GM12878 (cell line): ENCODE measurements at regions not wholly inside any gene's neighbourhood (a gene's known extent, or its start where the extent isn't known, plus 50 kb on each side); places are given as distances from the start of the nearest gene placed in this dataset.
A peak's percentile ranks its signal among the peaks of the same experiment; 100 is the strongest.

Experiments
- ATAC-seq: fragments of 200-7000 bp; cut with Tn5 transposase; 3 replicates; pipeline ENCODE4 v1.9.1; 2020; ENCODE audit warnings: mild to moderate bottlenecking, moderate library complexity
- BruUV-seq: library from RNA; stranded (reverse); fragments of 400-500 nt; replicated peaks from 2 replicates; lab custom pipeline; 2021; lab: Mats Ljungman, UMichigan
- CTCF ChIA-PET: fragments of 300-600 bp; sonication (Branson Sonifier 250); formaldehyde crosslinking; extraction: SDS; loops from one replicate; lab custom pipeline; 2021; ENCODE audit warnings: inconsistent platforms; lab: Yijun Ruan, JAX
- POLR2A ChIA-PET: fragments of 350-600 bp; formaldehyde crosslinking; extraction: SDS; loops from one replicate; lab custom pipeline; 2021; ENCODE audit warnings: inconsistent platforms; lab: Charles Lee
- RAD21 ChIA-PET: fragments of 300-600 bp; sonication (Branson Sonifier 250); formaldehyde crosslinking; loops from one replicate; lab custom pipeline; 2023; ENCODE audit warnings: antibody characterized with exemption; ENCODE audit not compliant: unreplicated experiment; lab: Charles Lee
- SMC1A ChIA-PET: fragments of 300-600 bp; sonication (Branson Sonifier 250); formaldehyde crosslinking; loops from one replicate; lab custom pipeline; 2023; ENCODE audit not compliant: unreplicated experiment, uncharacterized antibody; lab: Charles Lee
- DNase-seq: peaks from one replicate; pipeline ENCODE4 v3.0.0-alpha.2; 2011; ENCODE audit warnings: low read depth, low spot score
- FAIRE-seq: peaks from 3 replicates; lab custom pipeline; 2011; peaks lifted over from hg19 to GRCh38; lab: Jason Lieb, UNC
- H2AFZ ChIP-seq: 2 replicates; pipeline ENCODE4 v1.6.0; 2011; ENCODE audit warnings: low read depth, low read length, control low read depth; ENCODE audit not compliant: control insufficient read depth
- H3K27ac ChIP-seq: 2 replicates; pipeline ENCODE4 v1.5.1; 2011; ENCODE audit warnings: control low read depth; ENCODE audit not compliant: control insufficient read depth, insufficient read depth
- H3K27me3 ChIP-seq, 2 experiments: replicated peaks in 1 of 2; 2 replicates each; pipeline versions ENCODE4 v1.6.0 to v1.6.1; 2011; ENCODE audit warnings: low read length in 1 of 2; ENCODE audit not compliant: control insufficient read depth in 2 of 2, insufficient read depth in 2 of 2
- H3K36me3 ChIP-seq, 2 experiments: 2 replicates each; pipeline ENCODE4 v1.5.1; 2011; ENCODE audit warnings: low read length in 1 of 2; ENCODE audit not compliant: control insufficient read depth in 2 of 2, insufficient read depth in 2 of 2
- H3K4me1 ChIP-seq: 2 replicates; pipeline ENCODE4 v1.6.1; 2011; ENCODE audit warnings: mild to moderate bottlenecking, low read length, moderate library complexity, mixed read lengths; ENCODE audit not compliant: control insufficient read depth, insufficient read depth
- H3K4me2 ChIP-seq: 2 replicates; pipeline ENCODE4 v1.6.0; 2011; ENCODE audit warnings: control low read depth; ENCODE audit not compliant: control insufficient read depth, insufficient read depth
- H3K4me3 ChIP-seq: fragments of 200-600 bp; sonication (generic); 2 replicates; pipeline ENCODE4 v1.5.1; 2016
- H3K79me2 ChIP-seq: 2 replicates; pipeline ENCODE4 v1.6.0; 2011; ENCODE audit warnings: low read length; ENCODE audit not compliant: control insufficient read depth, insufficient read depth
- H3K9ac ChIP-seq: 2 replicates; pipeline ENCODE4 v1.8.0; 2011; ENCODE audit warnings: low read length, control low read depth, mixed read lengths; ENCODE audit not compliant: control insufficient read depth, insufficient read depth
- H3K9me3 ChIP-seq: replicated peaks from 3 replicates; pipeline ENCODE4 v1.5.1; 2011; ENCODE audit warnings: mild to moderate bottlenecking, low read length; ENCODE audit not compliant: control insufficient read depth, insufficient read depth
- H4K20me1 ChIP-seq: 2 replicates; pipeline ENCODE4 v1.6.0; 2011; ENCODE audit not compliant: control insufficient read depth, insufficient read depth
- BCL11A ChIP-seq: IDR thresholded peaks from 2 replicates; pipeline ENCODE4 v1.6.1; 2011; ENCODE audit warnings: low read depth, low read length
- BRCA1 ChIP-seq: IDR thresholded peaks from 2 replicates; pipeline ENCODE4 v1.6.1; 2011; ENCODE audit warnings: low read depth, low read length, improper control_type of control experiment
- CREB1 ChIP-seq: IDR thresholded peaks from 2 replicates; pipeline ENCODE4 v1.6.1; 2012; ENCODE audit warnings: low read depth, mild to moderate bottlenecking, inconsistent platforms
- GATAD2B ChIP-seq: fragments of 450-650 bp; conservative IDR thresholded peaks from 2 replicates; pipeline ENCODE4 v1.6.1; 2017; ENCODE audit warnings: low read depth, mild to moderate bottlenecking, moderate library complexity
- HDAC2 ChIP-seq: fragments of 200-600 bp; sonication (generic); IDR thresholded peaks from 2 replicates; pipeline ENCODE4 v1.6.1; 2017
- IRF4 ChIP-seq: IDR thresholded peaks from 2 replicates; pipeline ENCODE4 v1.6.1; 2011; ENCODE audit warnings: low read depth, low read length
- LARP7 ChIP-seq: fragments of 450-650 bp; IDR thresholded peaks from 2 replicates; pipeline ENCODE4 v1.6.1; 2017; ENCODE audit warnings: mild to moderate bottlenecking
- MTA3 ChIP-seq: IDR thresholded peaks from 2 replicates; pipeline ENCODE4 v1.6.1; 2012; ENCODE audit warnings: low read length, inconsistent platforms, borderline replicate concordance
- NFYB ChIP-seq: IDR thresholded peaks from 2 replicates; pipeline ENCODE4 v1.6.1; 2011; ENCODE audit warnings: low read depth, mild to moderate bottlenecking, low read length, improper control_type of control experiment, moderate library complexity; ENCODE audit not compliant: insufficient read depth
- POU2F2 ChIP-seq: IDR thresholded peaks from 3 replicates; pipeline ENCODE4 v1.6.1; 2011; ENCODE audit warnings: low read depth, mild to moderate bottlenecking, low read length, borderline replicate concordance
- RAD21 ChIP-seq: IDR thresholded peaks from 2 replicates; pipeline ENCODE4 v1.6.1; 2011; ENCODE audit warnings: mild to moderate bottlenecking, low read depth, low read length, moderate library complexity; ENCODE audit not compliant: insufficient read depth
- RAD51 ChIP-seq: fragments of 450-650 bp; IDR thresholded peaks from 2 replicates; pipeline ENCODE4 v1.6.1; 2016; ENCODE audit warnings: moderate library complexity, mild to moderate bottlenecking, inconsistent platforms
- RCOR1 ChIP-seq: conservative IDR thresholded peaks from 2 replicates; pipeline ENCODE4 v1.6.1; 2012; ENCODE audit warnings: low read depth, low read length, improper control_type of control experiment
- RFX5 ChIP-seq: IDR thresholded peaks from 2 replicates; pipeline ENCODE4 v1.6.1; 2011; ENCODE audit warnings: low read depth, low read length, improper control_type of control experiment
- SPI1 ChIP-seq: IDR thresholded peaks from 2 replicates; pipeline ENCODE4 v1.6.1; 2011; ENCODE audit warnings: low read depth, mild to moderate bottlenecking, low read length, moderate library complexity, borderline replicate concordance; ENCODE audit not compliant: insufficient read depth
- ZBTB11 ChIP-seq: fragments of 450-650 bp; formaldehyde crosslinking; IDR thresholded peaks from 2 replicates; pipeline ENCODE4 v1.5.0; 2022; ENCODE audit warnings: mild to moderate bottlenecking, missing genetic modification characterization
- ZBTB40 ChIP-seq: fragments of 450-650 bp; IDR thresholded peaks from 2 replicates; pipeline ENCODE4 v1.6.1; 2016; ENCODE audit warnings: mild to moderate bottlenecking, moderate library complexity, borderline replicate concordance
- WGBS: methylation state at CpG from one replicate; pipeline ENCODE4 v1.1.6; 2016; ENCODE audit warnings: low lambda C conversion rate; ENCODE audit not compliant: insufficient replicate concordance, insufficient coverage; ENCODE audit errors: missing lambda C conversion rate; 5-methylcytosine and 5-hydroxymethylcytosine counted together
- in situ Hi-C: fragments of 300-500 bp; cut with MboI; formaldehyde crosslinking; loops from 9 replicates; pipeline ENCODE4 v1.14.3; 2018; ENCODE audit warnings: mixed read lengths
- intact Hi-C: fragments of 100-400 bp; cut with micrococcal nuclease; formaldehyde crosslinking; loops from one replicate; pipeline ENCODE4 v1.14.2; 2022; ENCODE audit not compliant: unreplicated experiment

DNA sequence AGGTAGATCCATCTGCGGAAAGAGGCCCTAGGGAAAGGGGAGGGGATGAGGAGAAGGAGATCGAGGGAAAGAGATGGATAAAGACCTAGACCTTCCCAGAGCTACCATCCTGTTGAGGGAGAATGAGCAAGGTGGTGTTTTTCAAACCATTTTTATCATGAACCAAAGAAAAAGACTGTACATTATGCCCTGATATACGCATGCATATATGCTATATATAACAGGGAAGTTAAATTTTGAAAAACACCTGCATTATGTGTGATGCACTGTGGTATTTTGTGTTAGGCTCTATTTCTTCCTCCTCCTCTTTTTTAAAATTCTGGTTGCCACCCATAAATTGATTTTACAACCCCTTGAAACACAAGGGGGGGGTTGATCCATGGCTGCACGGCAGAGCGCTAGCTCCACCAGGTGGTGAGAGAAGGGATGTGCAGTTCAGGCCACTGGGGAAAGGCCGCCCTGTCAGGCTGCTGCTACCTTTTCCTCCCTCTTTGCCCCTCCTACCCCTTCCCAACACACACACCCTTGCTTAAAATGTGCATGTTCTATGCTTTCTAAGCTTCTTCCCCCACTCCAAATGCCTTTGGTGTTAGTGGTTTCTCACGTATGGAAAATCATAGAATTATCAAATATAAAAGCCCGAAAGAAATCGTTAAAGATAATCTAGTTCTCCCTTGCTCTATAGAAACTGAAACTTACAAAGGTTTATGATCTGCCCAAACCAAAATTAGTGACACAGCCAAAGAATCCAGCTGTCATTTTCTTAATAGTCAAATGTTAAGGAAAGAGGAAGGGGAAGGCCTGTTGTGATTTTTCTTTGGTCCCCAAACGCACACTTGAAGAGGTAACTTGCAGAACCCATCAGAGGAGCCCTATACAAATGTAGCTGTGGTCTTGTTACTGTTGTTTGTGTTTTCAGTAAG lies 262.0 kb upstream of the UMPS start:
- Histone ChIP-seq H3K79me2 (no peaks in the 10 kb centered on the region), H3K4me3 (no peak overlapping the region), H3K9ac (no peak overlapping the region), H2AFZ (no peak overlapping the region), H3K27ac (no peak overlapping the region), H3K27me3 (no peaks in the 10 kb centered on the region; a peak in 1 of 4 replicates), H3K9me3 (no peaks in the 10 kb centered on the region), H3K4me1 (no peaks in the 10 kb centered on the region), H4K20me1 (no peaks in the 10 kb centered on the region), H3K4me2 (no peak overlapping the region), H3K36me3 (no peaks in the 10 kb centered on the region)
- in situ Hi-C loops (loop anchor here (5.0 to 10.0 kb wide), 2 partner anchors 121 to 453 kb away; no protein-coding TSS in a partner anchor), intact Hi-C loops (loop anchor here (1.0 to 5.0 kb wide), 3 partner anchors 117 to 452 kb away; no protein-coding TSS in a partner anchor)
- BruUV-seq = no TSS peak
- peak; percentile 92 for ATAC-seq
- no peak for DNase-seq
- RAD21 ChIA-PET = interaction anchor here (1.3 kb wide), 4 partner anchors 115 to 453 kb away, joined by 3 to 7 read pairs (median 4); no protein-coding TSS in a partner anchor
- SMC1A ChIA-PET = interaction anchor here (0.8 to 2.0 kb wide), 8 partner anchors 9 to 452 kb away, joined by 3 to 21 read pairs (median 5); no protein-coding TSS in a partner anchor
- 48% methylated on average over 10 of the region's 10 CpGs for WGBS
- POLR2A ChIA-PET = no interaction called here
- FAIRE-seq = peak; percentile 77
- CTCF ChIA-PET = interaction anchor here (0.6 to 8.8 kb wide), 22 partner anchors 9 to 661 kb away, joined by 3 to 138 read pairs (median 4); no protein-coding TSS in a partner anchor
- TF ChIP-seq NFYB (no peak), HDAC2 (no peak), MTA3 (no peak), ZBTB40 (no peak), BCL11A (no peak), CREB1 (no peak), POU2F2 (0 out of 3 replicates have a peak, but pooled peaks have one; percentile 40), LARP7 (no peak), RFX5 (no peak), GATAD2B (no peak), BRCA1 (no peak), RAD51 (no peak), RCOR1 (no peak), SPI1 (no peak), IRF4 (0 out of 2 replicates have a peak, but pooled peaks have one; percentile 14), ZBTB11 (CRISPR knock-in tag) (no peak), RAD21 (peak; percentile 96)
